AG09309 (cell line): ENCODE measurements at regions not wholly inside any gene's neighbourhood (a gene's known extent, or its start where the extent isn't known, plus 50 kb on each side); places are given as distances from the start of the nearest gene placed in this dataset.

Experiments
- DNase-seq: peaks from one replicate; pipeline ENCODE4 v3.0.0-alpha.2; 2010; ENCODE audit warnings: low read depth
- H3K4me3 ChIP-seq: 2 replicates; pipeline ENCODE4 v1.5.1; 2011; ENCODE audit warnings: mild to moderate bottlenecking, low read depth, low read length, moderate library complexity; ENCODE audit not compliant: control insufficient read depth
- CTCF ChIP-seq: IDR thresholded peaks from 2 replicates; pipeline ENCODE4 v1.5.1; 2011; ENCODE audit warnings: mild to moderate bottlenecking, low read depth, low read length, inconsistent platforms; ENCODE audit not compliant: insufficient read depth, control insufficient read depth; ENCODE audit errors: missing control alignments

GRCh38 chr18:24797981-24798380, 337.5 kb downstream of the HRH4 start:
- TF ChIP-seq CTCF, result no peak
- no peak overlapping the region for H3K4me3 ChIP-seq
- no peak for DNase-seq

- DNase-seq, result no peak
- no peak overlapping the region for H3K4me3 ChIP-seq
- TF ChIP-seq CTCF, result no peak
These were observed 338.7 kb downstream of the HRH4 start for GRCh38 chr18:24799176-24799575.

DNA sequence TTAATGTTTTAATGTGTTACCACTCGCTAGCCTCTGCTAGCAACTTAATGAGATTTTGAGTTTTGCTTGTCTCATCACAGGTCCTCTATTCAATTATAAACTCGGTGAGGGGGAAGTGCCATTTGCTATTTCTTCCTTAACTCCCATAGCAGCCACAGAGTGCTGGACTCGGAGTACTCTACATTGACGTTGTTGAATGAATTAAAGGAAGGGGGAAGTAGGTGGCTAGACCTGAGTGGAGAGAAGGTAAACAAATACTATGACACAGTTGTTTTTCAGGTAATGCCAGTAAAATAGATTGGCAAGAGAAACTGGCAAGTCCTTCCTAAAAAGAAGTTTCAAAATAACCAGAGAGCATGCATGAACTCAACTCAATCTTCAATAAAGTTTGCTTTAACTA, 339.3 kb downstream of the HRH4 start:
- no peak overlapping the region for H3K4me3 ChIP-seq
- DNase-seq, result no peak
- TF ChIP-seq CTCF, result no peak

DNA sequence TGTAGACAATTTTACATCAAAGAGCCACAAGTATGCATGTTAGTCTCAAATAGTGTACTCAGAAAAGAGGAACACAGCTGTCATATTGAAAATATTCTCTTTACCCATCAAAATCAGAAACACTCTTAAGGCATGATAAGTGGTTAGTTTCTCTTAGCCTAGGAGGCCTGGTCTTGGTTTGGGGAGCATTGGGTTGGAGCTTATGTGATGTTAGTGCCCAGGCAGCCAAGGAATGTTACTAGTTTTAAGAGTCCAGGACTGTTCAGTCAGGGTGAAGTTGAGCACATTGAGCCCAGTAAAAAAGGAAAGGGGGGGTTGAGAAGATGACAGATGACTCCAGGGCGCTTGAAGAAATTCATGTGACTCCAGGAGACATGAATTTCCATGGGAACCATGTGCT, 340.6 kb downstream of the HRH4 start:
- H3K4me3 ChIP-seq, result no peak overlapping the region
- no peak for TF ChIP-seq CTCF
- no peak for DNase-seq

DNA sequence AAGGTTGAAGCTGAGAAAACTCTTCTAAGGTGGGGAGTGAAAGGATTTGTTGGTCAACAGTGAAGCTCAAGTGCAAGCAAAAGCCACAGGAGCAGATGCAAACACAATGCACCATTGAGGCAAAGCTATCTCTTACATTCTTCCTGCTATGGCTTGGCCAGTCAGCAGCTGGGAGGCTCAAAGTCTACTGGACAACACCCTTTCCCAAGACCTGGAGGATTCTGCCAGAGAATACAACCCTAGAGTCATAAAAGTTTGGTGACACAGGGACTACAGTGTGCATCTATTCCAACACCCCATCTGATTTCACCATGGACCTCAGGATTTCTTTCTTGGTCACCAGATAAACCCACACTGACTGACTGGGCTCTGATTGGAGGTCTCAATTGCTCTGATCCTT, 342.0 kb downstream of the HRH4 start:
- no peak overlapping the region for H3K4me3 ChIP-seq
- no peak for TF ChIP-seq CTCF
- no peak for DNase-seq

GRCh38 chr18:24805156-24805555, 344.7 kb downstream of the HRH4 start:
- no peak overlapping the region for H3K4me3 ChIP-seq
- no peak for DNase-seq
- TF ChIP-seq CTCF, result no peak
